ENCODE measurements at regions not wholly inside any gene's neighbourhood (a gene's known extent, or its start where the extent isn't known, plus 50 kb on each side); places are given as distances from the start of the nearest gene placed in this dataset.

GRCh38 chr10:131803860-131804425, 96.9 kb upstream of the PPP2R2D start:
- H3K4me3 Mint-ChIP-seq, result no peak overlapping the region
- no peaks in the 10 kb centered on the region for H3K23me2 ChIP-seq (ENCODE audit: insufficient read length, low read depth, low read length, poor library complexity, severe bottlenecking)
- no peaks in the 10 kb centered on the region for H3K79me2 ChIP-seq (ENCODE audit: insufficient read depth, low read length)
- H3K27ac Mint-ChIP-seq, result no peak overlapping the region
- H3K4ac ChIP-seq (ENCODE audit: low read depth, low read length), result no peak overlapping the region
- no peaks in the 10 kb centered on the region for H3K9me3 ChIP-seq (ENCODE audit: control insufficient read depth, low read depth, low read length)
- no peak overlapping the region for H3K14ac ChIP-seq (ENCODE audit: insufficient read depth, low read length)
- no peaks in the 10 kb centered on the region; the same call in 1 of the 2 replicates for H3K27me3 ChIP-seq (ENCODE audit: insufficient read depth, low read length)
- no peak overlapping the region for H2BK15ac ChIP-seq (ENCODE audit: low read depth, low read length)
- peaks cover 14 to 16% of the 10 kb centered on the region in 2 experiments for H3K9me3 Mint-ChIP-seq
- peaks cover 2% of the 10 kb centered on the region for H3K27me3 Mint-ChIP-seq (ENCODE audit: low read depth)
- no peak overlapping the region for H3K23ac ChIP-seq (ENCODE audit: insufficient read length, low read depth, low read length)
- H3K27ac ChIP-seq (ENCODE audit: insufficient read length, low read depth, low read length), result no peak overlapping the region
- peaks cover 4% of the 10 kb centered on the region for H3K4me1 ChIP-seq (ENCODE audit: insufficient read depth, low read length)
- no peak for TF ChIP-seq CTCF (conservative IDR thresholded peaks at IDR 0.05)
- no peak overlapping the region for H2BK12ac ChIP-seq (ENCODE audit: insufficient read length, low read depth, low read length)
- WGBS (ENCODE audit: extremely low coverage, insufficient read length, low lambda C conversion rate), result no CpG with 5 or more reads among the region's 9 CpGs
- H4K20me1 ChIP-seq (ENCODE audit: control insufficient read depth, insufficient read depth, insufficient read length), result no peaks in the 10 kb centered on the region
- no peak overlapping the region for H3T11ph ChIP-seq (ENCODE audit: low read length)
- no peak overlapping the region for H4K8ac ChIP-seq (replicated peaks; ENCODE audit: insufficient read length, low read depth, low read length)
- no peak overlapping the region for H3K9ac ChIP-seq (ENCODE audit: extremely low read depth, insufficient read length, low read length)
- no peak overlapping the region for H4K91ac ChIP-seq (ENCODE audit: insufficient read length, low read depth, low read length)
- no peak overlapping the region for H2BK5ac ChIP-seq (ENCODE audit: insufficient read length, low read length)
- no peak overlapping the region for H3K56ac ChIP-seq (ENCODE audit: insufficient read length, low read depth, low read length)
- H2BK20ac ChIP-seq (ENCODE audit: low read depth, low read length, poor library complexity, severe bottlenecking), result no peak overlapping the region
- H3K4me2 ChIP-seq (ENCODE audit: insufficient read depth, insufficient read length, low read length), result no peak overlapping the region
- no peak overlapping the region for H2AFZ ChIP-seq (ENCODE audit: low read length)
- no peak for DNase-seq
- H2AK5ac ChIP-seq (ENCODE audit: insufficient read length, low read length), result no peak overlapping the region
- peaks cover 20 to 22% of the 10 kb centered on the region in 2 experiments for H3K4me1 Mint-ChIP-seq
- no peak overlapping the region for H4K5ac ChIP-seq (ENCODE audit: insufficient read length, low read depth, low read length)
- no peak overlapping the region for H3K18ac ChIP-seq (ENCODE audit: insufficient read length, low read depth, low read length)
- peaks cover 5 to 13% (median 7%) of the 10 kb centered on the region in 3 experiments; a peak in 5 of 7 replicates for H3K36me3 Mint-ChIP-seq (ENCODE audit: insufficient read depth in 1 of 3, low read depth in 3 of 3)
- no peak overlapping the region for H2BK120ac ChIP-seq (ENCODE audit: low read depth, low read length, poor library complexity, severe bottlenecking)
- H3K79me1 ChIP-seq (ENCODE audit: insufficient read depth, low read depth, low read length, poor library complexity, severe bottlenecking), result no peaks in the 10 kb centered on the region
